ES-I3 (cell line): ENCODE measurements at regions not wholly inside any gene's neighbourhood (a gene's known extent, or its start where the extent isn't known, plus 50 kb on each side); places are given as distances from the start of the nearest gene placed in this dataset.

Experiments used
- H3K36me3 ChIP-seq: 2 replicates; pipeline ENCODE4 v1.6.1; 2013; ENCODE audit warnings: mild to moderate bottlenecking, low read length, control low read depth, moderate library complexity; ENCODE audit not compliant: insufficient read depth
- H3K4me1 ChIP-seq: 2 replicates; pipeline ENCODE4 v1.6.1; 2013; ENCODE audit warnings: mild to moderate bottlenecking, control low read depth, low read length; ENCODE audit not compliant: insufficient read depth
- H3K9ac ChIP-seq: 2 replicates; pipeline ENCODE4 v1.6.1; 2013; ENCODE audit warnings: low read depth, mild to moderate bottlenecking, low read length, moderate library complexity
- H3K9me3 ChIP-seq: 2 replicates; pipeline ENCODE4 v1.6.1; 2013; ENCODE audit warnings: mild to moderate bottlenecking, low read length, moderate library complexity; ENCODE audit not compliant: control insufficient read depth, insufficient read depth

DNA sequence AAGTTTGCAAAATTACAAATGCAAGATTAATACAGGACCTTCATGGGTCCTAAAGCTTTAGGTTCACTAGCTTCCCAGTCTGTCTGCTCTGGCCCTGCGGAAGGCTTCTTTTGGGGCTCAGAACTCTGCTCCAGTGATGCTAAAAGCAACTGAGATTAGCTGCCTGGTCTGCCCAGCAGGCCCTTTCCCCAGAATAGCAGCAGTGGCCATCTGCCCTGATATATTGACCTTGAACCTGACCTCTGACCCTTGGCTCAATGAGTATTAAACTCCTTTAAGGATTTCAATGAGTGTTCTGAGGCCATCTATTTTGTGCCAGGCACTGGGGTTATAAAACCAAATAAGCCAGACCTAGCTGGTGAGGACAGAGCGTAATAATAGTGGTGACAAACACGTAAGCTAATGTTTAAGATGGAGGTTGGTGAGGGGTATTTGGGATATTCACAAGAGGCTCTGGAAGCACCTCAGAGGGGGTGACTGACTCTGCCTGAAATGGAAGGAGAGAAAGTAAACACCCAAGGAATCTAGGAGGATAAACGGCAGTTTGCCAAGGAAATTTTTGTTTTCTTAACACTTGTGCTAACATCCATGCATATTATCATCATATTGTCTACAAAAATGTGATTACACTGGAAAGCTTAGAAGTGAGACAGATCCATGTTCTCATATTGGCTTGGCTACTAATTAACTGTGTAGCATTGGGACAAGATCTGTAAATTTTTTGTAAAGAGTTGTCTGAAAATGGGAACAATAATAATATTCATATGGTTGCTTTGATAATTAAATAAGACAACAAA, 50.4 kb upstream of the LCLAT1 start:
- Histone ChIP-seq H3K9me3 (no peaks in the 10 kb centered on the region), H3K9ac (no peak overlapping the region), H3K36me3 (no peaks in the 10 kb centered on the region), H3K4me1 (no peaks in the 10 kb centered on the region)
